Suprapubic skin (tissue), 4 donors: ENCODE measurements at regions not wholly inside any gene's neighbourhood (a gene's known extent, or its start where the extent isn't known, plus 50 kb on each side); places are given as distances from the start of the nearest gene placed in this dataset.

Experiments used
- CTCF ChIP-seq, 2 donors: fragments of 200-600 bp in 1 of 2; fragments of 450-650 bp in 1 of 2; sonication (generic) in 1 of 2; IDR thresholded peaks; one replicate each; pipeline ENCODE4 v1.5.1; 2016 to 2019; ENCODE audit warnings: antibody characterized with exemption in 2 of 2, mild to moderate bottlenecking in 1 of 2, moderate library complexity in 1 of 2
- POLR2A ChIP-seq, 2 donors: fragments of 450-650 bp; IDR thresholded peaks; one replicate each; pipeline ENCODE4 v1.6.1; 2017; ENCODE audit warnings: antibody characterized with exemption in 2 of 2, mild to moderate bottlenecking in 2 of 2, moderate library complexity in 2 of 2
- POLR2AphosphoS5 ChIP-seq, 3 donors: sonication (generic); formaldehyde crosslinking; IDR thresholded peaks; one replicate each; pipeline ENCODE4 v1.6.1; 2017; ENCODE audit warnings: antibody characterized with exemption in 3 of 3

- TF ChIP-seq POLR2AphosphoS5 (IDR thresholded peaks at IDR 0.05) (no peak), CTCF (IDR thresholded peaks at IDR 0.05) (no peak), POLR2A (IDR thresholded peaks at IDR 0.05) (no peak)
Observed at GRCh38 chr6:14263881-14264424, 146.4 kb downstream of the CD83 start.
